NCI-H1105 (cell line): ENCODE measurements at regions not wholly inside any gene's neighbourhood (a gene's known extent, or its start where the extent isn't known, plus 50 kb on each side); places are given as distances from the start of the nearest gene placed in this dataset.

Experiments
- DNase-seq: peaks from one replicate; lab custom pipeline; 2025; lab: John Stamatoyannopoulos, UW

GRCh38 chr4:3704669-3705068, 61.5 kb upstream of the ADRA2C start:
- DNase-seq, result no peak

GRCh38 chr4:3703677-3704521, 62.3 kb upstream of the ADRA2C start:
- DNase-seq, result no peak

- DNase-seq, result no peak
These were observed 62.9 kb upstream of the ADRA2C start for GRCh38 chr4:3703343-3703676.

- DNase-seq, result no peak
These were observed 63.5 kb upstream of the ADRA2C start for GRCh38 chr4:3702561-3703221.

GRCh38 chr4:3701736-3702560, 64.2 kb upstream of the ADRA2C start:
- no peak for DNase-seq

GRCh38 chr4:3701271-3701734, 64.9 kb upstream of the ADRA2C start:
- DNase-seq, result no peak

- no peak for DNase-seq
These were observed 65.4 kb upstream of the ADRA2C start for GRCh38 chr4:3700736-3701135.

- no peak for DNase-seq
These were observed 66.0 kb upstream of the ADRA2C start for GRCh38 chr4:3700223-3700622.

- no peak for DNase-seq
These were observed 66.5 kb upstream of the ADRA2C start for GRCh38 chr4:3699678-3700077.

GRCh38 chr4:3699261-3699660, 66.9 kb upstream of the ADRA2C start:
- DNase-seq, result no peak

- no peak for DNase-seq
These were observed 69.2 kb upstream of the ADRA2C start for GRCh38 chr4:3697033-3697432.

GRCh38 chr4:3690551-3691152, 75.5 kb upstream of the ADRA2C start:
- DNase-seq, result no peak

- no peak for DNase-seq
These were observed 76.3 kb upstream of the ADRA2C start for GRCh38 chr4:3689576-3690550.

- no peak for DNase-seq
These were observed 77.2 kb upstream of the ADRA2C start for GRCh38 chr4:3689006-3689405.

GRCh38 chr4:3688018-3688998, 77.9 kb upstream of the ADRA2C start:
- no peak for DNase-seq

- no peak for DNase-seq
These were observed 78.6 kb upstream of the ADRA2C start for GRCh38 chr4:3687538-3687937.

GRCh38 chr4:3686753-3687152, 79.4 kb upstream of the ADRA2C start:
- DNase-seq, result no peak

GRCh38 chr4:3685081-3685645, 81.0 kb upstream of the ADRA2C start:
- DNase-seq, result no peak

GRCh38 chr4:3684546-3684945, 81.6 kb upstream of the ADRA2C start:
- no peak for DNase-seq
